CD4-positive, alpha-beta T cell (primary cell): ENCODE measurements at regions not wholly inside any gene's neighbourhood (a gene's known extent, or its start where the extent isn't known, plus 50 kb on each side); places are given as distances from the start of the nearest gene placed in this dataset.

ENCODE experiments used
- ATAC-seq: fragments of 200-7000 bp; cut with Tn5 transposase; one replicate; pipeline ENCODE4 v1.10.0; 2022; ENCODE audit warnings: mild to moderate bottlenecking; ENCODE audit not compliant: poor library complexity
- CTCF ChIA-PET: fragments of 350-600 bp; sonication (Branson Sonifier 250); formaldehyde crosslinking; loops from one replicate; lab custom pipeline; 2021; ENCODE audit warnings: antibody characterized with exemption, inconsistent platforms; lab: Charles Lee
- POLR2A ChIA-PET: fragments of 350-600 bp; sonication (Branson Sonifier 250); formaldehyde crosslinking; loops from one replicate; lab custom pipeline; 2021; ENCODE audit warnings: antibody characterized with exemption, inconsistent platforms; lab: Charles Lee
- DNase-seq, 14 experiments: peaks; one replicate each; pipeline ENCODE4 v3.0.0-alpha.2; 2013 to 2020; ENCODE audit warnings: mixed read lengths in 2 of 14
- H3K27ac ChIP-seq, 2 donors: one replicate each; pipeline versions ENCODE4 v1.5.1 to v1.7.0; 2013; ENCODE audit warnings: low read length in 2 of 2, low read depth in 1 of 2, mild to moderate bottlenecking in 1 of 2
- H3K27me3 ChIP-seq, 2 experiments: 1 replicate in 1 of 2; 2 replicates in 1 of 2; pipeline versions ENCODE4 v1.6.1 to v1.7.0; 2013; ENCODE audit warnings: low read length in 2 of 2, control low read depth in 1 of 2, mild to moderate bottlenecking in 1 of 2, moderate library complexity in 1 of 2; ENCODE audit not compliant: insufficient read depth in 2 of 2, control insufficient read depth in 1 of 2
- H3K36me3 ChIP-seq: one replicate; pipeline ENCODE4 v1.6.1; 2013; ENCODE audit warnings: low read length, control low read depth; ENCODE audit not compliant: insufficient read depth
- H3K4me1 ChIP-seq: one replicate; pipeline ENCODE4 v1.6.1; 2013; ENCODE audit warnings: low read length, control low read depth; ENCODE audit not compliant: insufficient read depth
- H3K4me3 ChIP-seq: one replicate; pipeline ENCODE4 v1.5.1; 2013; ENCODE audit warnings: mild to moderate bottlenecking, low read length, moderate library complexity
- H3K9me3 ChIP-seq, 2 experiments: 1 replicate in 1 of 2; 2 replicates in 1 of 2; pipeline versions ENCODE4 v1.6.1 to v1.7.0; 2013; ENCODE audit warnings: low read length in 2 of 2, mild to moderate bottlenecking in 2 of 2, control low read depth in 1 of 2, moderate library complexity in 1 of 2; ENCODE audit not compliant: control insufficient read depth in 1 of 2, insufficient read depth in 1 of 2
- H3K27ac Mint-ChIP-seq: one replicate; pipeline ENCODE4 v1.8.0; 2020; ENCODE audit warnings: mixed read lengths
- H3K27me3 Mint-ChIP-seq: one replicate; pipeline ENCODE4 v1.8.0; 2021; ENCODE audit warnings: mixed read lengths
- H3K36me3 Mint-ChIP-seq: one replicate; pipeline ENCODE4 v1.8.0; 2021; ENCODE audit warnings: low read depth, mixed read lengths
- H3K4me1 Mint-ChIP-seq: one replicate; pipeline ENCODE4 v1.8.0; 2021; ENCODE audit warnings: low read depth, mixed read lengths
- H3K4me3 Mint-ChIP-seq: one replicate; pipeline ENCODE4 v1.8.0; 2020; ENCODE audit warnings: mild to moderate bottlenecking, mixed read lengths
- H3K9me3 Mint-ChIP-seq: one replicate; pipeline ENCODE4 v1.8.0; 2020; ENCODE audit warnings: mixed read lengths
- intact Hi-C, 2 experiments: fragments of 100-400 bp; cut with DNase I in 1 of 2; cut with micrococcal nuclease in 1 of 2; formaldehyde crosslinking; loops; one replicate each; pipeline versions ENCODE4 v1.15.1 to v1.9.0; 2023 to 2025; cut with DNase I, micrococcal nuclease
- TF ChIP-seq, protein P1 (sequence below): fragments of 200-600 bp; IDR thresholded peaks from one replicate; pipeline ENCODE4 v1.8.0; 2022; ENCODE audit warnings: antibody characterized with exemption, mild to moderate bottlenecking

GRCh38 chrX:38992441-38993096 lies 191.3 kb downstream of the MID1IP1 start:
- no peaks in the 10 kb centered on the region for H3K36me3 ChIP-seq
- H3K27me3 ChIP-seq = no peaks in the 10 kb centered on the region
- Mint-ChIP-seq H3K4me1 (no peaks in the 10 kb centered on the region), H3K36me3 (no peaks in the 10 kb centered on the region), H3K9me3 (no peaks in the 10 kb centered on the region), H3K27me3 (no peaks in the 10 kb centered on the region), H3K4me3 (no peak overlapping the region), H3K27ac (no peak overlapping the region)
- ChIA-PET POLR2A (no interaction called here), CTCF (no interaction called here)
- no peak overlapping the region for H3K27ac ChIP-seq
- TF ChIP-seq, protein P1, sequence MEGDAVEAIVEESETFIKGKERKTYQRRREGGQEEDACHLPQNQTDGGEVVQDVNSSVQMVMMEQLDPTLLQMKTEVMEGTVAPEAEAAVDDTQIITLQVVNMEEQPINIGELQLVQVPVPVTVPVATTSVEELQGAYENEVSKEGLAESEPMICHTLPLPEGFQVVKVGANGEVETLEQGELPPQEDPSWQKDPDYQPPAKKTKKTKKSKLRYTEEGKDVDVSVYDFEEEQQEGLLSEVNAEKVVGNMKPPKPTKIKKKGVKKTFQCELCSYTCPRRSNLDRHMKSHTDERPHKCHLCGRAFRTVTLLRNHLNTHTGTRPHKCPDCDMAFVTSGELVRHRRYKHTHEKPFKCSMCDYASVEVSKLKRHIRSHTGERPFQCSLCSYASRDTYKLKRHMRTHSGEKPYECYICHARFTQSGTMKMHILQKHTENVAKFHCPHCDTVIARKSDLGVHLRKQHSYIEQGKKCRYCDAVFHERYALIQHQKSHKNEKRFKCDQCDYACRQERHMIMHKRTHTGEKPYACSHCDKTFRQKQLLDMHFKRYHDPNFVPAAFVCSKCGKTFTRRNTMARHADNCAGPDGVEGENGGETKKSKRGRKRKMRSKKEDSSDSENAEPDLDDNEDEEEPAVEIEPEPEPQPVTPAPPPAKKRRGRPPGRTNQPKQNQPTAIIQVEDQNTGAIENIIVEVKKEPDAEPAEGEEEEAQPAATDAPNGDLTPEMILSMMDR = no peak
- DNase-seq (no peak), ATAC-seq (no peak)
- H3K4me1 ChIP-seq = no peaks in the 10 kb centered on the region
- H3K4me3 ChIP-seq = no peak overlapping the region
- no peaks in the 10 kb centered on the region for H3K9me3 ChIP-seq
- intact Hi-C loops = no loop called here

DNA sequence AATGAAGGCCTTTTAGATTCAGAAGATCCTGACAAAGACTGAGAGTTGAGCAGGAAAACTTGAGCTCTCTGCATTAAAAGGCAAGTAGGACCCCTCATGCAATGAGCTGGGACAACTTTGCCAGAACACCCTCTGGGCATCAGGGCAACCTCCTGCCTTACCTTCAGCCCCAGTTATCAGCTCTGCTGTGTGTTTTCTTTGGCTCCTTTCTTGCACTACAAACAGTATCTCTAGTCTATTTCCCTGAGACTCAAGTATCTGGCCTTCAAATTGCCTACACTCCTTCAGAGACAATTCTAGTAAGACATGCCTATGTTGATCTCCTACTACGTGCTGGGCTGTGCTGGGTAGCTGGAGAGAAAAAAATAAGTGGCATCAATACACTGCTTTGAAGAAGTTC lies 192.2 kb downstream of the MID1IP1 start:
- DNase-seq = no peak
- Histone ChIP-seq H3K27ac (no peak overlapping the region), H3K9me3 (no peaks in the 10 kb centered on the region), H3K4me1 (no peaks in the 10 kb centered on the region), H3K4me3 (no peak overlapping the region), H3K36me3 (no peaks in the 10 kb centered on the region), H3K27me3 (no peaks in the 10 kb centered on the region)
- Mint-ChIP-seq H3K27me3 (no peaks in the 10 kb centered on the region), H3K4me1 (no peaks in the 10 kb centered on the region), H3K36me3 (no peaks in the 10 kb centered on the region), H3K4me3 (no peak overlapping the region), H3K9me3 (no peaks in the 10 kb centered on the region), H3K27ac (no peak overlapping the region)
- CTCF ChIA-PET = no interaction called here
- TF ChIP-seq, protein P1 = no peak
- POLR2A ChIA-PET = no interaction called here
- intact Hi-C loops = no loop called here
- no peak for ATAC-seq

DNA sequence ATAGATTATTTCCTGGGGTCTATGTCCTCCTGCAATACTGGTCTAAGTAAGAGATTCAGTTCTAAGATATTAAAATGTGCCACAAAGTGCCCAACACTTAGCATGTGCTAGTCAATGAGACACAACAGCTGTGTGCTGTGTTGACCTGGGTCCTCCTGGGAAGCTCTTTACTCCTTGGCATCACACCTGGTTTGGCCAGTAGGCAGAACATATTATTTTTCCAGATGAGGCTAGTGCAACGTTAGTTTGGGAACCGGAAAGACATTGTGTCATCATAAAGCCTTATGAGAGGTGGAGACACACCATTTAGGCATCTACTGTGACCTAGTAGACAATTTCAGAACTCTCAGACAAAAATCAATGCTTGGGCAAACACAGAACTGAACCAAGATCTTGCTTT lies 197.8 kb downstream of the MID1IP1 start:
- intact Hi-C loops = no loop called here
- POLR2A ChIA-PET = no interaction called here
- CTCF ChIA-PET = no interaction called here
- Mint-ChIP-seq H3K27ac (no peak overlapping the region), H3K36me3 (no peaks in the 10 kb centered on the region), H3K27me3 (no peaks in the 10 kb centered on the region), H3K9me3 (no peaks in the 10 kb centered on the region), H3K4me1 (no peaks in the 10 kb centered on the region), H3K4me3 (no peak overlapping the region)
- H3K27ac ChIP-seq = no peak overlapping the region
- H3K4me1 ChIP-seq = no peaks in the 10 kb centered on the region
- no peaks in the 10 kb centered on the region for H3K9me3 ChIP-seq
- no peak overlapping the region for H3K4me3 ChIP-seq
- TF ChIP-seq, protein P1 = no peak
- DNase-seq (no peak), ATAC-seq (no peak)
- H3K36me3 ChIP-seq = no peaks in the 10 kb centered on the region
- no peaks in the 10 kb centered on the region for H3K27me3 ChIP-seq
